ENCODE measurements at regions not wholly inside any gene's neighbourhood (a gene's known extent, or its start where the extent isn't known, plus 50 kb on each side); places are given as distances from the start of the nearest gene placed in this dataset.

DNA sequence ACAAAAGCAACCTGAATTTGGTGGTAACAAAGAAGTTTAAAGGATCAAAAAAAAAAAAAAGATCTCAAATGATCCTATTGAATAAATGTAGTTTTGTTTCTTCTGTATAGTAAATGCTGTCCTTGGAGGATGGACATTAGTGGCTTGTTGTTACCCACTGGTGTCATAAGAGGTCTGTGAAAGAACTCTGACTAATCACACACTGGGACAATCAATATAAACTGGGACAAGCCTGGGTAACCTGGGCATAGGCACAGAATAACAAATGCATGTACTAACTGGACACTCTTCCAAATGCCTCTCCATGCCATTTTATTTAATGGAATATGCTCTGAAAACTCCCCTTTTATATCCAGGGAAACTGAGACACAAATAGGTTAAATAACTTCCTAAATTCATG is 241.4 kb downstream of the DOK5 start:
- H3K4me3 ChIP-seq (ENCODE audit: low read depth, low read length), result no peak overlapping the region
- TF ChIP-seq, protein P1, sequence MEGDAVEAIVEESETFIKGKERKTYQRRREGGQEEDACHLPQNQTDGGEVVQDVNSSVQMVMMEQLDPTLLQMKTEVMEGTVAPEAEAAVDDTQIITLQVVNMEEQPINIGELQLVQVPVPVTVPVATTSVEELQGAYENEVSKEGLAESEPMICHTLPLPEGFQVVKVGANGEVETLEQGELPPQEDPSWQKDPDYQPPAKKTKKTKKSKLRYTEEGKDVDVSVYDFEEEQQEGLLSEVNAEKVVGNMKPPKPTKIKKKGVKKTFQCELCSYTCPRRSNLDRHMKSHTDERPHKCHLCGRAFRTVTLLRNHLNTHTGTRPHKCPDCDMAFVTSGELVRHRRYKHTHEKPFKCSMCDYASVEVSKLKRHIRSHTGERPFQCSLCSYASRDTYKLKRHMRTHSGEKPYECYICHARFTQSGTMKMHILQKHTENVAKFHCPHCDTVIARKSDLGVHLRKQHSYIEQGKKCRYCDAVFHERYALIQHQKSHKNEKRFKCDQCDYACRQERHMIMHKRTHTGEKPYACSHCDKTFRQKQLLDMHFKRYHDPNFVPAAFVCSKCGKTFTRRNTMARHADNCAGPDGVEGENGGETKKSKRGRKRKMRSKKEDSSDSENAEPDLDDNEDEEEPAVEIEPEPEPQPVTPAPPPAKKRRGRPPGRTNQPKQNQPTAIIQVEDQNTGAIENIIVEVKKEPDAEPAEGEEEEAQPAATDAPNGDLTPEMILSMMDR (conservative IDR thresholded peaks at IDR 0.05; ENCODE audit: low read depth, low read length), result no peak
- no peak for DNase-seq (ENCODE audit: low read depth)

DNA sequence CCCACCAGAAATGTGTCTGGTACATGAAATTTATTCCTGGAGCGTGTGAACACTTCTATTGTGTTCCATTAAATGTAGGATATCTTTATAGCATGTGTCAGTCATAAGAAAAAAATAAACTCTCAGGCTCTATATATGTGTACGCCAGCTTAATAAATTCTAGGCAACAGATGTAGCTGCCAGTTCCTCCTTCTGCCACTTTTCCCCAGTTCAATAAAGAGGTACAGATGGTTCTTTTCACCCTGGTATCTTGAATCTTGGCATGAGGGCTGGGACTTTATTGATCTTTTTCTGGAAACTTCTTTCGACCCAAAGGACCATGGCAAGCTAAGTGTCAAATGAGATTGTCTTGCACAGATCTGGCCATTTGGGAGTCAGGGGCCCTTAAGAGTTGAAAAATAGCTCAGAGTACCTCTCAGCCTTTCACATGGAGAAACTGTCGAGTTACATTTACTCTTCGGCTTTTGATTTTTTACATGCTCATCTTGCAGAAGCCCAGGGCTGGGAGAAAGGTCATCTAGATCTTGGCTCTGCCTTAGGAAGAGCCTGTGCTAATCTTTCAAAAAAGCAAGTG is 240.9 kb downstream of the DOK5 start:
- TF ChIP-seq, protein P1 (conservative IDR thresholded peaks at IDR 0.05; ENCODE audit: low read depth, low read length), result no peak
- DNase-seq (ENCODE audit: low read depth), result no peak
- no peak overlapping the region for H3K4me3 ChIP-seq (ENCODE audit: low read depth, low read length)

DNA sequence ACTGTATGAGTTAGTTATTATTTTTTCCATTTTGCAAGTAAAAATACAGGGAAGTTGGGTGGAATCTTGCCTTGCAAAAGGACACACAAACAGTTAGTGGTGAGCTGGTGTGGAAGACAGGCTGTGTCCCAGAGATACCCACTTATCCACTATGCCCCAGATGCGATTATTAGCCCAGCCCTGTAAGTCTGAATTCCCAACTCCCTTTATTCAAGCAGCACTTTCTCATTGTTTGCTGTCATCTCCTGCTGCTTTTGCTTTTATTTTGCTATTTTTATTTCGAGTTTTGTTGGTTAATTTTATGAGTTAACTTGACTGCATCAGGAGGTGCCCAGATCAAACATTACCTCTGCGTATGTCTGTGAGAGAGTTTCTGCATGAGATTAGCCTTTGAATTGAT is 239.4 kb downstream of the DOK5 start:
- H3K4me3 ChIP-seq (ENCODE audit: low read depth, low read length), result no peak overlapping the region
- DNase-seq (ENCODE audit: low read depth), result no peak
- TF ChIP-seq, protein P1 (conservative IDR thresholded peaks at IDR 0.05; ENCODE audit: low read depth, low read length), result no peak

DNA sequence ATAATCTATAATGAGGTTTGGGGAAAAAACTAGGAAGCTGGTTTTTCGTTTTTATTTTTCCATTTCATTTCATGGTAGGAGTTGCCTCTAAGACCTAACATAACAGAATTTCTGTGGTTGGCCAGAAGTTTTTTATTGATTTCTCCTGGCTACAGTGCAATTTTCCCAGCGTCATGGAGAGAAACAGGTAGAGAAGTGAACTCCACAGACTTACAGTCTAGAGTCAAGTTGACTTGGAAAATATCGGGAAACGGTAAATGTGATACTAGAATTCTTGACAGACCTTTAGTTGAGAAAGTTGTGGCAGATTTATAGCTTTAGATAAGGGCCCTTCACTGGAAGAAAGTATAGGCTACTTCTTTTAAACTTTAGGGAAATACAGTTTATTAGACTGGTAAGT is 238.3 kb downstream of the DOK5 start:
- H3K4me3 ChIP-seq (ENCODE audit: low read depth, low read length), result no peak overlapping the region
- TF ChIP-seq, protein P1 (conservative IDR thresholded peaks at IDR 0.05; ENCODE audit: low read depth, low read length), result no peak
- no peak for DNase-seq (ENCODE audit: low read depth)

DNA sequence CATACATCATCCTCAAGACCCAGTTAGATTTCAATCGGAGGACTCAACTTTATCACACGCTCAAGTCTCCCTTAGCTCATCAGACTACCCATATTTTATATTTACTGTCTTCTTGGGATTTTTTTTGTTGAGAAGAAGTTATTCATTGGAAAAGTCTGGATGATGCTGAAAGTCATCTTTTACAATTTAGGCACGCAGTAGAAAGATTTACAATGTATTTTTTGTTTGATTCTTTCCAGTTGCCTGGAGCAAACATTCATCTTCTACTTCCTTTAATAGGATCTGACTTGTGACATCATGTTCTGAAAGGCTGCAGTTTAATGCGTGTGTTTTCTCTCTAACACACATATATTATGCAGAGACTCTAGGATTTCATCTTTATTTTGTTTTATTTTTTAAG is 235.7 kb downstream of the DOK5 start:
- no peak overlapping the region for H3K4me3 ChIP-seq (ENCODE audit: low read depth, low read length)
- DNase-seq (ENCODE audit: low read depth), result no peak
- TF ChIP-seq, protein P1 (conservative IDR thresholded peaks at IDR 0.05; ENCODE audit: low read depth, low read length), result no peak

DNA sequence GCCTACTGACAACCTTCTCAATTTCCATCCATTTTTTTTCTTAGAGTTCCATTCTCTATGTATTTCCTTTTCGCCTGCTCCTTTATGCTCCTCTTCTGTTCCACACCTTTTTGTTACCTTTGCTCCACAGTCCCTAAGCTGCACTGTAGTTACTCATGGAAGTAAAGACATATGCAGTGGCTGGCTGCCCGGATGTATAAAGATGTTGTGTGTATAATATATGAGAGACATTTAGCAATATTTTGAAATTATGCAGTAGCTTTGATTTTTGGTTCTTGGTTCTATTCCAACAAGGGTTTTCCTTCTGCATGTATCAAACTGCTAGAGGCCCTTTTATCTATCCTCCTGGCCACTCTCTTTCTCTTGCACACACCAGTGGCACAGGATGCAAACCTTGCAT is 234.9 kb downstream of the DOK5 start:
- TF ChIP-seq, protein P1 (conservative IDR thresholded peaks at IDR 0.05; ENCODE audit: low read depth, low read length), result no peak
- no peak for DNase-seq (ENCODE audit: low read depth)
- no peak overlapping the region for H3K4me3 ChIP-seq (ENCODE audit: low read depth, low read length)

DNA sequence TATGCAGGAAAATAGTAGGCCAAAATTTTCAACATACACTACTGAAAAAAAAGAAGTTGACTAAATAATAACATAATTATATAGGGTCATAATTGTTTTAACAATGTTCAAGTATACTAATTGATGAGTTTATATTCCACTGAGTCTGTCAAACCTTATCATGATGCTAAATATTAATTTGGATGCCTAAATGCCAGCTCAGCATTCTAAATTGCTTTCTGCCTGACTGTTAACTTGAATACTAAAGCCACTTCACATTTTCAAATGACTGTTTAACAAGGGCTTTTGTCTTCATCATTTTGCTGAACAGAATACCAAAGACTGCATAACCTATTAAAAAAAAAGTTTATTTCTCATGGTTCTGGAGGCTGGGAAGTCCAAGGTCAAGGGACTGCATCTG is 232.8 kb downstream of the DOK5 start:
- no peak overlapping the region for H3K4me3 ChIP-seq (ENCODE audit: low read depth, low read length)
- TF ChIP-seq, protein P1 (conservative IDR thresholded peaks at IDR 0.05; ENCODE audit: low read depth, low read length), result no peak
- no peak for DNase-seq (ENCODE audit: low read depth)

Data from epithelial cell of proximal tubule (primary cell).